ENCODE measurements at regions not wholly inside any gene's neighbourhood (a gene's known extent, or its start where the extent isn't known, plus 50 kb on each side); places are given as distances from the start of the nearest gene placed in this dataset.
A peak's percentile ranks its signal among the peaks of the same experiment; 100 is the strongest.

DNA sequence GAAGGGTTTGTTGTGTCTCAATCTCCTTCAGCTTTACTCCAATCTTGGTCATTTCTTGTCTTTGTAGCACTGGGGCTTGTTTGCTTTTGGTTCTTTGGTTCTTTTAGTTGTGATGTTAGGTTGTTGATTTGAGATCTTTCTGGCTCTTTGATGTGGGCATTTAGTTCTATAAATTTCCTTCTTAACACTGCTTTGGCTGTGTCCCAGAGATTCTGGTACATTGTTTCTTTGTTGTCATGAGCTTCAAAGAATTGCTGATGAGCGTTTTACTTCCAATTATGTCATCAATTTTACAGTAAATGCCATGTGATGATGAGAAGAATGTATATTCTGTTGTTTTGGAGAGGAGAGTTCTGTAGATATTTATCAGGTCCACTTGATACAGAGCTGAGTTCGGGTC lies 353.3 kb downstream of the MAN2A1 start:
- no peaks in the 10 kb centered on the region for H3K36me3 ChIP-seq
- no peak overlapping the region for H2AFZ ChIP-seq (replicated peaks)
- Mint-ChIP-seq H3K36me3 (peaks cover 3% of the 10 kb centered on the region), H3K4me1 (no peaks in the 10 kb centered on the region), H3K9me3 (peaks cover 21% of the 10 kb centered on the region), H3K4me3 (no peak overlapping the region), H3K27ac (no peak overlapping the region), H3K27me3 (ENCODE audit: insufficient read depth, low read depth) (peaks cover 2% of the 10 kb centered on the region)
- H3K4me3 ChIP-seq = no peak overlapping the region
- H3K27me3 ChIP-seq = no peaks in the 10 kb centered on the region
- H3K9ac ChIP-seq = no peak overlapping the region
- no peaks in the 10 kb centered on the region for H3F3A ChIP-seq (ENCODE audit: low read depth)
- no peak for DNase-seq (ENCODE audit: low spot score)
- no peaks in the 10 kb centered on the region for H3K79me2 ChIP-seq (ENCODE audit: low read depth)
- H3K4me1 ChIP-seq = no peaks in the 10 kb centered on the region
- TF ChIP-seq EZH2phosphoT487 (IDR thresholded peaks at IDR 0.05) (no peak), EZH2 (IDR thresholded peaks at IDR 0.05) (no peak)
- TF ChIP-seq, protein P1, sequence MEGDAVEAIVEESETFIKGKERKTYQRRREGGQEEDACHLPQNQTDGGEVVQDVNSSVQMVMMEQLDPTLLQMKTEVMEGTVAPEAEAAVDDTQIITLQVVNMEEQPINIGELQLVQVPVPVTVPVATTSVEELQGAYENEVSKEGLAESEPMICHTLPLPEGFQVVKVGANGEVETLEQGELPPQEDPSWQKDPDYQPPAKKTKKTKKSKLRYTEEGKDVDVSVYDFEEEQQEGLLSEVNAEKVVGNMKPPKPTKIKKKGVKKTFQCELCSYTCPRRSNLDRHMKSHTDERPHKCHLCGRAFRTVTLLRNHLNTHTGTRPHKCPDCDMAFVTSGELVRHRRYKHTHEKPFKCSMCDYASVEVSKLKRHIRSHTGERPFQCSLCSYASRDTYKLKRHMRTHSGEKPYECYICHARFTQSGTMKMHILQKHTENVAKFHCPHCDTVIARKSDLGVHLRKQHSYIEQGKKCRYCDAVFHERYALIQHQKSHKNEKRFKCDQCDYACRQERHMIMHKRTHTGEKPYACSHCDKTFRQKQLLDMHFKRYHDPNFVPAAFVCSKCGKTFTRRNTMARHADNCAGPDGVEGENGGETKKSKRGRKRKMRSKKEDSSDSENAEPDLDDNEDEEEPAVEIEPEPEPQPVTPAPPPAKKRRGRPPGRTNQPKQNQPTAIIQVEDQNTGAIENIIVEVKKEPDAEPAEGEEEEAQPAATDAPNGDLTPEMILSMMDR (IDR thresholded peaks at IDR 0.05) = no peak
- no peak overlapping the region for H3K4me2 ChIP-seq
- H3K27ac ChIP-seq = no peak overlapping the region
- peaks cover 13% of the 10 kb centered on the region for H3K9me3 ChIP-seq (ENCODE audit: low read depth)
- H4K20me1 ChIP-seq (ENCODE audit: low read depth) = no peaks in the 10 kb centered on the region

DNA sequence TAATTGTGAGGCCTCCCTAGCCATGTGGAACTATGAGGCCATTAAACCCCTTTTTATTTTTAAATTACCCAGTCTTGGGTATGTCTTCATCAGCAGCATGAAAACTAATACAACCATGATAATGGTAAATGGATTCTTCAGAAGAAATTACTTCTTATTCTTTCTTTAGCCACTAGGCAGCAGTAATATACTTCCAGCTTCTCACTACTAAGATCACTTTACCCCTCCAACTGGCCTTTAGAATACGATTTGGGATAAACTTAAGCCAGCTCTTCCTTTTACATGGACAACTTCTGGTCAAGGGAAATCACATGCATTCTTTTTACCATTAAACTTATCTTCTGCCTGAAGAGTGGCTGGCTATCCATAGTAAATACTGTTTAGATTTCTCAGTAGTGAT lies 355.4 kb downstream of the MAN2A1 start:
- no peak overlapping the region for H3K4me2 ChIP-seq
- H3K27me3 ChIP-seq = no peaks in the 10 kb centered on the region
- H2AFZ ChIP-seq (replicated peaks) = no peak overlapping the region
- no peaks in the 10 kb centered on the region for H3K79me2 ChIP-seq (ENCODE audit: low read depth)
- peaks cover 13% of the 10 kb centered on the region for H3K9me3 ChIP-seq (ENCODE audit: low read depth)
- H3K4me1 ChIP-seq = peaks cover 8% of the 10 kb centered on the region
- no peak overlapping the region for H3K27ac Mint-ChIP-seq
- no peaks in the 10 kb centered on the region for H3F3A ChIP-seq (ENCODE audit: low read depth)
- peaks cover 7% of the 10 kb centered on the region for H3K4me1 Mint-ChIP-seq
- H3K36me3 ChIP-seq = no peaks in the 10 kb centered on the region
- H3K4me3 Mint-ChIP-seq = no peak overlapping the region
- TF ChIP-seq EZH2phosphoT487 (IDR thresholded peaks at IDR 0.05) (no peak), EZH2 (IDR thresholded peaks at IDR 0.05) (no peak)
- TF ChIP-seq, protein P1 (IDR thresholded peaks at IDR 0.05) = peak; percentile 11
- peaks cover 3% of the 10 kb centered on the region for H3K36me3 Mint-ChIP-seq
- H3K27me3 Mint-ChIP-seq (ENCODE audit: insufficient read depth, low read depth) = peaks cover 2% of the 10 kb centered on the region
- H3K27ac ChIP-seq = no peak overlapping the region
- no peak overlapping the region for H3K9ac ChIP-seq
- H3K4me3 ChIP-seq = no peak overlapping the region
- peaks cover 20% of the 10 kb centered on the region for H3K9me3 Mint-ChIP-seq
- DNase-seq (ENCODE audit: low spot score) = no peak
- H4K20me1 ChIP-seq (ENCODE audit: low read depth) = no peaks in the 10 kb centered on the region

DNA sequence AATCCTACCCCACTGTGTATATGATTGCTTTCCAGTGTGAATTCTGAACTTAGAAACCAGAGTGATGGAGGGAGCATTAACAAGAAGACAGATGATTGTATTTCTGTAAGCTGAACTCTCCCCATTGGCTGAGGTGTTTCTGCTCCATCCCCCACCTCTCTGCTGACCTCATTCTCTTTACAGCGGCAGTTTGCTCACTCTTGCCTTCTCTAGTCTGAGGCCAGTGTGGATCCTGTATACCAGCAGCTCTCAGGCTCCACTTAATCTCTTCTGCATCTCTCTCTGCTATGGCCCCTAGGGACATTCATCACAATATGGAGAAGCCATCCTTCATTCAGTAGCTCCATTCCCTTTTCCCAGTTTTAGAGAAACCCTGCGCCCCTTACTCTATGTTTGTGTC lies 358.8 kb downstream of the MAN2A1 start:
- no peak overlapping the region for H3K27ac Mint-ChIP-seq
- Histone ChIP-seq H2AFZ (replicated peaks) (peak overlapping the region; percentile 90), H3K9ac (no peak overlapping the region), H3K27me3 (no peaks in the 10 kb centered on the region), H3F3A (ENCODE audit: low read depth) (no peaks in the 10 kb centered on the region), H3K36me3 (no peaks in the 10 kb centered on the region), H3K79me2 (ENCODE audit: low read depth) (no peaks in the 10 kb centered on the region), H3K27ac (no peak overlapping the region), H3K4me3 (no peak overlapping the region), H3K4me2 (no peak overlapping the region), H4K20me1 (ENCODE audit: low read depth) (no peaks in the 10 kb centered on the region), H3K4me1 (peaks cover 13% of the 10 kb centered on the region), H3K9me3 (ENCODE audit: low read depth) (no peaks in the 10 kb centered on the region)
- H3K9me3 Mint-ChIP-seq = peaks cover 6% of the 10 kb centered on the region
- H3K36me3 Mint-ChIP-seq = peaks cover 3% of the 10 kb centered on the region
- no peak overlapping the region for H3K4me3 Mint-ChIP-seq
- no peaks in the 10 kb centered on the region for H3K27me3 Mint-ChIP-seq (ENCODE audit: insufficient read depth, low read depth)
- peaks cover 7% of the 10 kb centered on the region for H3K4me1 Mint-ChIP-seq
- DNase-seq (ENCODE audit: low spot score) = no peak
- no peak for TF ChIP-seq EZH2phosphoT487 (IDR thresholded peaks at IDR 0.05)
- TF ChIP-seq EZH2 (IDR thresholded peaks at IDR 0.05) = no peak
- TF ChIP-seq, protein P1 (IDR thresholded peaks at IDR 0.05) = no peak

Measured in neural progenitor cell (in vitro differentiated cells).